GM12891 (cell line): ENCODE measurements at regions not wholly inside any gene's neighbourhood (a gene's known extent, or its start where the extent isn't known, plus 50 kb on each side); places are given as distances from the start of the nearest gene placed in this dataset.

Source experiments
- PAX5 ChIP-seq: IDR thresholded peaks from 2 replicates; pipeline ENCODE4 v1.6.1; 2011; ENCODE audit warnings: low read length, moderate library complexity, mild to moderate bottlenecking; ENCODE audit not compliant: insufficient read depth, severe bottlenecking
- POLR2A ChIP-seq: IDR thresholded peaks from 2 replicates; pipeline ENCODE4 v1.6.1; 2011; ENCODE audit warnings: low read depth, low read length, control low read depth
- POLR2AphosphoS5 ChIP-seq: IDR thresholded peaks from 2 replicates; pipeline ENCODE4 v1.6.1; 2011; ENCODE audit warnings: low read depth, low read length, control low read depth
- POU2F2 ChIP-seq: IDR thresholded peaks from 2 replicates; pipeline ENCODE4 v1.6.1; 2011; ENCODE audit warnings: low read depth, mild to moderate bottlenecking, control low read depth, low read length, moderate library complexity
- SPI1 ChIP-seq: IDR thresholded peaks from 2 replicates; pipeline ENCODE4 v1.6.1; 2011; ENCODE audit warnings: low read depth, low read length, control low read depth
- TAF1 ChIP-seq: IDR thresholded peaks from 2 replicates; pipeline ENCODE4 v1.6.1; 2011; ENCODE audit warnings: low read depth, low read length, control low read depth

- TF ChIP-seq POLR2A (no peak), TAF1 (no peak), POLR2AphosphoS5 (no peak), POU2F2 (no peak), SPI1 (no peak), PAX5 (no peak)
These were observed 55.7 kb upstream of the GPR139 start for GRCh38 chr16:20129375-20129774.
